Right lobe of liver (tissue), 4 donors: ENCODE measurements at regions not wholly inside any gene's neighbourhood (a gene's known extent, or its start where the extent isn't known, plus 50 kb on each side); places are given as distances from the start of the nearest gene placed in this dataset.

Experiments
- CTCF ChIP-seq, 4 donors: fragments of 200-600 bp in 3 of 4; fragments of 450-650 bp in 1 of 4; IDR thresholded peaks; one replicate each; pipeline versions ENCODE4 v1.5.1 to v1.8.0; 2016 to 2022; ENCODE audit warnings: antibody characterized with exemption in 4 of 4, mild to moderate bottlenecking in 2 of 4
- POLR2A ChIP-seq: fragments of 450-650 bp; IDR thresholded peaks from one replicate; pipeline ENCODE4 v1.6.1; 2017; ENCODE audit warnings: antibody characterized with exemption, mild to moderate bottlenecking
- donor health status: DM: no; HTN: no; CAD: no.
- donor health status: DM: no; HTN: no; CAD: no.
- donor health status: DM: no; HTN: yes; CAD: no.

GRCh38 chr2:139020287-139020686 is 240.1 kb upstream of the NXPH2 start:
- TF ChIP-seq CTCF (IDR thresholded peaks at IDR 0.05) (no peak), POLR2A (no peak)
